DMS79 (cell line): ENCODE measurements at regions not wholly inside any gene's neighbourhood (a gene's known extent, or its start where the extent isn't known, plus 50 kb on each side); places are given as distances from the start of the nearest gene placed in this dataset.

ENCODE experiments used
- DNase-seq: peaks from one replicate; lab custom pipeline; 2025; lab: John Stamatoyannopoulos, UW

DNA sequence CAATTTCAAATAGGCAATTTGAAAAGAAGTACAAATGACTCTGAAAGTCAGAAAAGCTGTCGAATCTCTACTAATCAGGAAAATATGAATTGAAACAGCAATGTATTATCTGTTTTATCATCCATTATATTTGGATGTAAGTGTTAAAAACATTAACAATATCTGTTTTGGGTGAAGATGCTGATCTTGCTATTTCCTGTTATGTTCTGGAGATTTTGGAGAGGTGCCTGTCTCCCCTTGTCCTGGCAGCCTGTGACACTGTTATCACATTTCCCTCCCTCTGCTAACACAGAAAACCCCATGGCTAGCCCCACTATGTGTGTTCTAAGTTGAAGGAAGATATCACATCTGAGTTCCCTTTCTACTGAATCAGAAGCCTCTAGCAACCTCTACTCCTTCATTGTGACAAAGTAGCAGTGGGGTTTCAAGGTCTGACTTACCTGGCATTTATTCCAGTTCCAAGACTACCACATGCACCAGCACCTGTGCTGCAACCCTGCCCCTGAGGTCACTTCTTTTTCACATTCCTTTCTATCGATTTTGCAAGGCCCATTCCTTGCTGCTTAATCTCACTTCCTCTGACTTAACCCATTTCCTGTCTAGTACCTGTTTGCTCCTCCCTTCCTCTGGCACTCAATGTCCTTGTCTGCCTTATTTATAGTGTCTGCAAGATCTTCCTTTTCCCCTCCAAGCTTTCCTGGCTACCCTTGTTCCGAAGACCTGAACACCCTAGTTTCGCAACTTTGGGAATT, 95.5 kb upstream of the COL8A1 start:
- no peak for DNase-seq

DNA sequence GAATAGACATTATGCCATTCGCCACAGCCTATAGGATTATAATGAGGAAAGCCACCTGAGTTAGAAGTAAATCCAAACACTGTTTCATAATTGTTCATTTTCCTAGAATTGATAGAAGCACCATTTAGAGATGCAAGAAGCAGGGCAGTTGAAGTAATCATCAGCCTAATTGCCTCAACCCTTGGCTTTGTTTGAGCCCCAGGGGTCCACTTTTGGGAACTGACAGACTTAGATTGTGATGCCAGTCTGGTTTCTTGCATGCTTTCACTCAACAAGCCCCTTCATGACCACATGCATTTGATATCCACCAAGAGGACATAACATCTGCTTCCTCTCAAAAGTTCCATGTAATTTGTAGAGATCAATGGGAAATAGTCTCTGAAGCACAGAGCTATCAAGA, 97.2 kb upstream of the COL8A1 start:
- DNase-seq, result no peak

DNA sequence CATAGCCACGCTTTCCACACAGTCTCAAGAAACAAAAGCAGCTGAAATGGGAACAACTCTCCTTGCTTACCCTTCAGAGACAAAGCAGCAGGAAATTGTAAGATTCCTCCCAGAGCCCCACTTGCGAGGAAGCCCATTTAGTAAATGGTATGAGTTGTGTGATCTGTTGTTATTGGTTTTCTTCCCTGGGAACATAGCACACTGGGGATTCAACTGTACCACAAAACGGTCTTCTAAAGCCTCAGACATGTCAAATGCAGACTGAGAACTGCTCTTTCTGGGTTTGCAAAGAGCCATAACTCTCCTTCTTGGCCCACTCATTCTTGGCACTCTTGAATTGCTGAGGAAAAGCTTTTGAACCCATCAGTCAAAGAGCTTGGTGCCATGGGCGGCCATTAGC, 101.0 kb upstream of the COL8A1 start:
- no peak for DNase-seq

DNA sequence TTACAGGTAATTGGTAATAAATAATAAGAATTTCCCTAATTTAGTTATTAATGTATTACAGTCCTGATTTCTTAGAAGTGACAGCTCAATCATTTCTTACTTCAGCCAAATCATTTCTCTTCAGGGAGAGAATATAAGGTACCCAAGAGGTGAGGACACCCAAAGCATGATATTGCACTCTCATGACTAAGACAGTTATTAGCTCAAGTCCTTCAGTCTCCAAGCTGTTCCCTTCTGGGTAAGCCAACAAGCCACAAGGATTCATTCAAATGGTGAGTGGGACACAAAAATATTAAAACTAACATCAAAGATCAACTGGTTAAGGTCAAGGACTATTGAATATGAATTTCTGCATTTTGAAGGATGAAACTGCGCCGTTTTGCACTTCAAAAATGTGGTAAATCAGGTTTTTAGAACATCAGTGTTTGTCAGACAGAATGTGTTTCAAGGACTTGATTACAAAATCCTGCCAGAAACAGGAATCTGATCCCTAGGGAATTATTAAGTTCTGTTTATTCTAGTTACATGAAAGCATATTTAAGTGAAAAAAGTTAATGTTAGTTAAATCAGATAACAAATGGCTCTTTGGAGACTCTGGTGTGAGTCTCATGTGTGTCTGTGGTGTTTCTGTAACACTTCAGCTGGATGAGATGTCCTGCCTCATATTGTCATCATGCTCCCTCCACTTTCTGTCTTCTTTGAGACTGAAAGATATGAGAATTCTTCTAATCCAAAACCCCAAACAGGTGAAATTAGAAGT, 101.7 kb upstream of the COL8A1 start:
- DNase-seq, result no peak

DNA sequence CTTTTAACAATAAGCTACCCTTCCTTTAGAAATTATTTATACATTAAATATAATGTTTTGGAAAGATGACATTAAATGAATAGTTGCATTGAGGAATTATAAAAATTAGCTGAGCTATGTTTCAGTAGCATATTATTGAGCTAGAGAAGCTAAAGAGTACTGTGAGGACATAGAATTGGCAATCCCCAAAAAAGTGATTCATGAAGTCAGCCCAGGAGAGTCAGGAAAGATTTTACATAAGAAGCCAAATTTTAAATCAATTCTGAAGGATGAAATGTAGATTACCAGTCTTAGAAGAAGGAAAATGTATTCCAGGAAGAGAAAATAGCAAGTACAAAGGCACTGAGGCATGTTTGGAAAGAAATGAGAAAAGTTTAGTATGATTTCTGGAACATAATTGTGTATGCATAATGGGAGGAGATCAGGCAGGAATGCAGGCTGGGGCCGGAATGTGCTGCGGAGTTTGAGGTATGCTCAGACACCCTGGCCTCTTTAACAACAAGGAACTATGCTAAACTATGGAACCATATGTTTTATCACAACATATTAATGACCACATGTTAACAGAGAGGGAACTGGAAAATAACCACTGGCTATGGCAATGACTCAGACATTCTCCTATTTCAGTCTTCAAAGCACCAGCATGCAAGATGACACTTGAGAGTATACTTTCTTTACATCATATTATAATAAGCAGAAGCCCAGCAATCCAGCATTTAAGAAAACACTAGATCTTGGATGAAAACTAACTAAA, 103.3 kb upstream of the COL8A1 start:
- DNase-seq, result no peak

DNA sequence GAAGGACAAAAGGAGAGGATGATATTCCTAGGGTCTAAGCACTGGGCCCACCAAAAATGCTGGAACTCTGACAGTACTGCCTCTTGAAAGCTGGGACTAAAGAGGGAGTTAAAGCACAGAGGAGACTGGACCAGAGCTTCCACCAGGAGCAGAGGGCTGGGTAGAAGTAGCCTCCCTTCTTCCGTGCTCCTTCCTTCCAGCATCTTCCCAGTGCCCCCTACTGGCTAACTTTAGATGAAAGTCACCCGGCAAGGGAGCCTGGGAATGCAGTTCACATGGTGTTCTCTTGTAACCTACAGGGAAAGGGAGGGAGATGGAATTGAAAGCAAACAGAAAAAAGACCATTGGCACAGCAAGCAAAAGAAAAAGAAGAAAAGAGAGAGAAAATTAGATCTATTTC, 106.1 kb upstream of the COL8A1 start:
- DNase-seq, result no peak

DNA sequence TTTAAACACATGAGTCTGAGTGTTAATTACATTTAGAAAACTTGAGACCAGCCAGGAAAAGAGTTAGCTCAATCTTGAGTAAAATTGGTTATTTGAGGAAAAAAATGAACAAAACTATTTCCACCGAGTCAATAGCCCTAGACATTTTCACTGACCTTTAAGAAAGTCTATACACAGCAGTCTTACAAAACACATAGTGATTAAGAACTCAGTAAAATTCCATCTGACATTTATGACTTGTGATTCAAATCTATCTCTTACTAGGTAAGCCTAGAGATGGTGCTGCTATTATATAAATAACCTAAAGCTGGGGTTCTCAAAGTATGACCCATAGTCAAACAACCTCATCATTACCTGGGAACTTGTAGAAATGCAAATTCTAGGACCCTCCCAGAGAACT, 109.1 kb upstream of the COL8A1 start:
- DNase-seq, result no peak

DNA sequence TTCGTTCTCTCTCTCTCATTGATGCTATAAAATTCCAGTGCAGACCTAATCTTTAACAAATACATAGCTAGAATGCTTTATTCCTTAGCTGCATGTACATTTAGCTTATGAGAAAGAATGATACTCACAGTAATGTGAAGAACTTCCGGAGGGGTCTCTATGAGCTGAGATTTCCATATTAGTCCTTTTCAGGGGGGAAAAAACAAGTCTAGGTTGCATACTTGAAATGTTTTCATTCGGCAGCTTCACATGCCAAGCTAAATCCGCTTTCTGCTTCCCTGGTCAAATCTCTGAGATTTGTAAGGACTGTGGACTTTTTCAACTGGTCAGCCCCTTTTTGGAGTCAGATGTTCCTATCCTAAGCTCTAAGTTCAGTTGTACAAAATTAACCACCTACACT, 111.5 kb upstream of the COL8A1 start:
- no peak for DNase-seq

DNA sequence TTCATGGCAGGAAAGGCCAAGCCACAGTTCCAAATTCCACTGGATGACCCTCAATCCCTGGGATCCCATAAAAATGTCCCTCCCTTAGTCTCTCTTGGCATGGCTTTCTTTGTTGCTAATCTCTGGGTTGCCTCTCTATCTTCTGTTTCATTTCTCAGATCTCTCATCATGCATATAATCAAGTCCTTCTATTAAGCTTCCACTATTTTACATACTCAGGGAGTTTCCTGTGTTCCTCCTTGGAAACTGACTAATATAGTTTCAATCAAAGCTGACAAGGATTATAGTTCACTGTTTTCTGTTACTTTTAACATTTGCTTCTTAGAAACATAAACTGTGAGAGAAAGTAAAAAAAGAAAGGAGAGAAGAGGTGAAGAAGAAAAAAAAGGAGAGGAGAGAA, 113.8 kb upstream of the COL8A1 start:
- DNase-seq, result no peak

DNA sequence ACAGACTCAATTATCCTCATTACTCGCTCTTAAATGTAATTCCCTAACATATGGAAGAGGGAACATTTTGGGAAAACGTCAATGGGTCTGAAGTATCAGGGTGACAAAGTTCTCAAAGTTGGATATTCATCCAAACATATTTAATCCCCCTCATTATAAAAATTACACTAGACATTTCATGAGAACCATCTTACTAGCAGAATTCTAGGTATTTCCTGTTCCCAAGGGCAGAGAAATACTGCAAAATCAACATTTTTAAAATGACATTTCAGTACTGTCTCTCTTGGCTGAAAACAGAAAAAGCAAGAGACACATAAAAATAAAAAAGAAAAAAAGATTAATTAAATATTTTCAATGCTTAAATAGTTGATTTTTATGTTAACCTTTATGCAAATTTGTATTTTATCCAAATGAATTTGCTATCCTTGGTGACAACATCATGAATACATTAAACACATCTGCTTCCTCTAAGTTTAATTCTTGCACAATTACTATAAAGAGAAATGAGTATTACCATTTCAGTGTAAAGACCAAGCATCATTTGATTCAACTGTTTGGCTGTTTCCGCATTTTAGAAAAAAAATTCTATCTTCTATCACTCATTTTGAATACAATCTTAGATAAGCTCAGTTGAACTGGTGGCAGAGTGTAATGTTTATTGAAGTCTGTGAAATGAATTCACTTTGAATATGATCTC, 114.8 kb upstream of the COL8A1 start:
- DNase-seq, result no peak

DNA sequence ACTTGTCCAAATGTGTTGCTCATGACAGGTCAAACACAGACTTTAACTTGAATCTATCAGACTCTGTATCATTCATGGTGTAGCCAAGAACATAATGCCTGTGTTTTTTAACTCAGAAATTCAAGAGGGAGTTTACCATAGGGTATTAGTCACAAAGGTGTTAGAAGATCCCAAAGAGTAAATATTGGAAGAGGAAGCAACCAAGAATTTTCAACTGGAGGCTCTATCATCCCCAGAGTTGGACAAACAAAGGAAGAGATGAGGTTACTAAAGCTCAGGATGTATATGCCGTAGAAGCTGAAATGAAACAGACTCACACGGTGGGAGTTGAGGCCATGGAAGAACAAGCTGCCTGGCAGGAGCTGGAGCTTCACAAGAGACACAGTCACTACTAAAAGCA, 116.2 kb upstream of the COL8A1 start:
- no peak for DNase-seq

DNA sequence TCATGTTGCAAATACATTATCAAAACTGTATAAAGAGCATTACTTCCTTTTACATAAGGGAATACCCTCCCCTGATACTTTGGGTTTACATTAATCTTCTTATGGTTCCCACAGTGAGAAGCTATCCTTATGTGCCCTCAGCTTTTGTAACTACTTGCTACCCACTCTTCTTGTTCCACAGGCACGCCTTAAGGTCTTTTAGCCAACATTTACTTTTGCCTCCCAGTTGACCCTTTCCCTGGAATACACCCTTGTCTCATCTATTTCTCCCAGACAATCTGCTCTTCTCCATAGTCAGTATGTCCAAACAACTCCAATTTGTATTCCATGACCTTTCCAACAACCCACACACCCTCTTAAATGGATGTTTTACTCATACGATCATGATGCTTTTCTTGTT, 116.8 kb upstream of the COL8A1 start:
- DNase-seq, result no peak

DNA sequence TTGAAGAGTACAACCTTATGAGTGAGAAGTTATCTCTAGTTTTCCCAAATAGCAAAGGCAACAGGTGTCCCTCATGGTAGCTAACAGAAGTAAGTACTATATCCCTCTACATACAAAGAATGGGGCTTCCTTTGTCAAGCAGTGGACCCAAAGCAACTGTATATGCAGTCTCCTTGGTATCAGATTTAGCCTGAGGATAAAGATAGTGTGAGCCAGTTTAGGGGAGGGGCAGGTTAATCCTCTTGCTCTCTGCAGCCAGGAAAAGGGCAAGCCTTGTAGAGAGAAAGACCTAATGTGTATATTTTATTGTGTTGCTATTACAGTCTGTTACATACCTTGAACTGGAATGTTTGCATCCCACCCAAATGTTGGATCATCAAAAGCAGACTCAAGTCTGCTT, 117.9 kb upstream of the COL8A1 start:
- DNase-seq, result no peak

DNA sequence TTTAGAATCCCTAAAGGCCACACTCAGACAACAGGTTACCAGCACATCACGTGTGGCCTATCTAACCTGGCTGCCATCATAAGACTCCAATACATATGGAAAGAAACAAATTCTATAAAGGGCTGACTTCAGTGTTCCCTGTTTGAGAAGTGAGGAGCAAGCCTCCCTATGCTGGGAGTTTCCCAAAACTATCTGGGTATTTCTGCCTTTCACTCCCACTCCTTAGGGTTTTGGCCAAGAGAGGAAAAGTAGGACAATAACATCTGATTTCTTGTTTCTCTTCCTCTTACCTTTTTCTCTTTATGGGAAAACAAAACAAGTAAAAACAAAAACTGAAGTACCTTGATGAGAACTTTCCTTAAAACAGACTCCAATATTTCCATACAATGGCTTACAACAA, 121.5 kb upstream of the COL8A1 start:
- DNase-seq, result no peak

DNA sequence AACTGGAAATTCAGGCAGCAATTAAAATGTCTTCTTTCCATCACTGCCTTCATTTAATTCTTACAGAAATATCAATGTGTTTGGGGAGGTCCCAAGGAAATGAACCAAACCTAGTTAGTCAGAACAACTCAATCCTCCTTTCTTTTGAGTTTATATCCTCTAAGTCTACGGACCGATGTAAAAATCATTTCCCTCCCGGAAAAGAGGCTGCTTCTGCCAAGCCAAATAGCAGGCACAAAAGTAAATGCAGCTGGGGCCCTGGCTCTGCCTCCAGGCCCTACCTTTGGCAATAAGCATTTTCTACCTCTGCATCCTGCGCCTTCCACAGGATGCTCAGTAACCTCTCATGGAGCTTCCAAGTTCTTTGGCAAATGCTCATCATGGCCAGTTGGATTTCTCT, 122.5 kb upstream of the COL8A1 start:
- DNase-seq, result no peak

DNA sequence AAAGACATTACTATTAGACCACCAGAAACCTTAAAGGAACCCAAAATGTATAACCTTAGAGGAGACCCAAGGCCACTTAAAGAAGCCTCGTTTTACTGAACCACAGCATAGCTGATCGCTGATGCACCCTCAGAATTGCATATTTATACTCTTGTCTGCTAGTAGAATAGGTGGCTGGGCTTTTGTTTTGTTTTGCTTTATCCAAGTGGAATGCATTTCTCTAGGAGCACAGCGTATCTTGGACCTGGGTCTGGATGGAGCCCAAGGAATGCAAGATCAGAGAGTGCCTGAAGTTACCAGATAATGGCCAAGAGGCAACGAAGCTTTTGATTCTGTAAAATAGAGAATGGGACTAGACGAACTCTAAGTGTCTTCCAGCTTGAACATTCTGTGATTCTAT, 129.2 kb upstream of the COL8A1 start:
- DNase-seq, result no peak

DNA sequence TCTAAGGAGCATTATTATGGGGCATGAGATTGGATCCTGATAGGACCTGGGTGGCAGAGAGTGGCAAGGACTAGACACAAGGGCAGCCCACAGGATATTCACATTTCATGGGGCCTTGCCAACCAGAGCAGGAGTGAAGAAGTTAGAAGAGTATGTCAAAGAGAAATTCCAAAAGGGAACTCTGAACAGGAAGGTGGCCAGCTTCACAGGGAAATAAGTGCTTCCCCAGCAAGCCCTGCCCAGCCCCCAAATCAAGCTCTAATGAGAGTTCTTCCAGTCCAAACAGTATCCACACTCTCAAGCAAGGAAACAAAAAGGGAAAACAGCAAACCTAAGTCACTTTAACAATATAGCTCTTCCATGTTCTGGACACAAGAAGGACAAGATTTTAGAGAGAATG, 130.2 kb upstream of the COL8A1 start:
- no peak for DNase-seq

DNA sequence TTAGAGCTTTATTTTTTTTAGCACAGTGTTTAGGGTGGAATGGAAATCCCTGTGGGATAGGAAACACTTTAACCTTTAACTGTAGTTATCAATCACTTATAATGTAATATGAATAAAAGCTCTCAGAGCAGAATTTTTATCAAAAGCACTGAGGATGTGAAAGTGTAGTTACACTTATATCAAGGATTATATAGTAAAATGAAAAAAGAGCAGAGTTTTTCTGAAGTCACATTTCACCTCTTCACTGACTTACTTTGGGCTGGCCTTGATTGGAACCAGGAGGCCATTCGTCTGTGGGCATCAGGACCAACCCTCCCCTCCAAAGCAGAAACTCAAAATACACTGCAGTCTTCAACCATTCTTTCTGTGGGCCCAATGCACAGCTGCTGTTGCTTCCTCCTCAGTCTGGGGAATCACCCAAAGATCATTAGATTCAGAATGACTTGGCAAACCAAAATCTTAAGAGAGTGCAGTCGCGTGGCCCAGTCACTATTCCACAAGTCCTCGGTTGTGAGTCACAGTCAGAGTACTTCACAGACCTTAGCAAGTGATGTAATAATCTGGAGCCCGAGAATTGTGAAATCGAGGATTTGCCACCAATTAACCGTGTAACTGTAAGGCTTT, 132.6 kb upstream of the COL8A1 start:
- DNase-seq, result no peak

DNA sequence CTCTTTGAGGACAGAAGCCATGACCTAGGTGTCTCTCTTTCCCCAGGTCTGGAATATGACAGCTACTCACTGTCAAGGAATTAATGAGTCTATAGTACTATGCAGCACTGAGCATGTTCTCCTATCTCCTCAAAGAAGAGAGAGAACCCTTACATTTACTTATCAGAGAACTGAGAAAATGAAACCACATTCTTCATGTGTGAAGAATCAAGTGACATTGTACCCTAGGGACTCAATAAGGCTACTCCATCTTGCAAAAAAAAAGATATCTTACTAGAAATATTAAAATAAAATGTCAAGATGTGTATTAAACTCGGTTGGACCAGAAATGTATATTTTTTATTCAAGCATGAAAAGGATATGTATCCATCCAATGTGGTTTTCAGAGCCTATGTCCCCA, 133.2 kb upstream of the COL8A1 start:
- no peak for DNase-seq

DNA sequence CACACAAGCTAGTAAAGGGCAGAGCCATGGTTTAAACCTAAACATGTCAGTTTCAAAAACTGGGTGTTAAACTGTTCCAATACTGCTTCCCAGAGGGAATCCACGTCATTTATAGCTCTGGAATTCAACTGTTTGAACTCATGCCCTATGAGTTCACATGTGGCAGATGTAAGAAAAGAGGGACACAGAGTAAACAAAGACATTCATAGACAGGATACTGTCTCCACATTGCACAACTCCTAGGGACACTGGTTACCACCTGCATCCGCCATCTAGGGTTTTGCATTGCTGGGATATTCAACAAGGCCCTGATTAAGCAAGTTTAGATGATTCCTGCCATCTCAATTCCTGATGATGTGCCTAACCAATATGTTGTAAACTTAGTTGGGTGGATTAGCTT, 134.1 kb upstream of the COL8A1 start:
- no peak for DNase-seq

DNA sequence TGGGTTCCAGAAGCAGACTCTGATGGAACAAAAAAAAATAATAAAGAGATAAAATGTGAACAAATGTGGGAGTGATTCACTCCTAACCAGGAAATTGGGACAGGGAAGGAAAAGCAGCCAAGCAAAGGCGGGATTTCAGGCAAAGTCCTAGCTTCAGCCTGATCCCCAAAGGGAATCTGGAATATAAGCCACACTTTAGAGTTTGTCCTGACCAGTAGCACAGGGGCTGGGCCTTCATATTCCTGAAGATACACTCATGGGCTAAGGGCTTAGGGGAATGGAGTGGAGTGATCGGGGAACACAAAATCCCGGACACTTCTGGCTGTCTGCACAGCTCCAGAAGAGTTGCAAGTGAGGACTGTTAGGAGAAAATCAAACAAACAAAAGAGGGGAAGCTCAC, 135.0 kb upstream of the COL8A1 start:
- DNase-seq, result no peak

DNA sequence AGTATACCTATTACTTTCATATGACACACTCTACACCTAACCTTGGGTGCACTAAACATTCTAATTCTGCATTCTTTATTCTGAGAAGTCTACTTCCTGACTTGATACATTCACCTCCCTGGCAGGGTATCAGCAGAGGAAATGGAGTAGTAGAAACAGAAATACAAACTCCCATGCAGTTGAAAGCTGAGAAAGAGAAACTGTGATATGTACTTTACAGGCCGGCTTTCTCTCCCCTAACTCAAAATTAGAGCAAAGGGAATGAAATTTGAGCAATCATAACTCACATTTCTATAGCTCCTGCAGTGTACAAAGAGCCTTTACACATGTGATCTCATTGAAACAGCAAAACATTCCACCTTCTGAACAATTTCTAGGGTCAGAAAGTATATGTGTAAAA, 135.5 kb upstream of the COL8A1 start:
- DNase-seq, result no peak
